Nephron (organoid): ENCODE measurements at regions not wholly inside any gene's neighbourhood (a gene's known extent, or its start where the extent isn't known, plus 50 kb on each side); places are given as distances from the start of the nearest gene placed in this dataset.
"Not testable (repeated sequence)": the region's sequence is repeated elsewhere in the genome, so short reads cannot be mapped to it uniquely, and the experiment has no call there.

Source experiments
- H3K27ac Mint-ChIP-seq, 3 experiments: 2 replicates each; pipeline ENCODE4 v1.8.0; 2020; ENCODE audit warnings: mixed read lengths in 3 of 3, mild to moderate bottlenecking in 2 of 3, moderate library complexity in 1 of 3
- H3K27me3 Mint-ChIP-seq: 2 replicates; pipeline ENCODE4 v1.8.0; 2021; ENCODE audit warnings: low read depth, mild to moderate bottlenecking, moderate library complexity, mixed read lengths
- H3K36me3 Mint-ChIP-seq: 2 replicates; pipeline ENCODE4 v1.8.0; 2020; ENCODE audit warnings: low read depth, mixed read lengths
- H3K4me1 Mint-ChIP-seq: 2 replicates; pipeline ENCODE4 v1.8.0; 2020; ENCODE audit warnings: mixed read lengths
- H3K4me3 Mint-ChIP-seq, 3 experiments: 2 replicates each; pipeline ENCODE4 v1.8.0; 2020; ENCODE audit warnings: mild to moderate bottlenecking in 3 of 3, mixed read lengths in 3 of 3, moderate library complexity in 2 of 3
- H3K9me3 Mint-ChIP-seq: 2 replicates; pipeline ENCODE4 v1.8.0; 2020; ENCODE audit warnings: mixed read lengths
- CTCF ChIP-seq, 3 experiments: fragments of 200-600 bp; sonication (generic); IDR thresholded peaks; one replicate each; pipeline ENCODE4 v1.5.0; 2021; ENCODE audit warnings: antibody characterized with exemption in 3 of 3; ENCODE audit not compliant: unreplicated experiment in 3 of 3

DNA sequence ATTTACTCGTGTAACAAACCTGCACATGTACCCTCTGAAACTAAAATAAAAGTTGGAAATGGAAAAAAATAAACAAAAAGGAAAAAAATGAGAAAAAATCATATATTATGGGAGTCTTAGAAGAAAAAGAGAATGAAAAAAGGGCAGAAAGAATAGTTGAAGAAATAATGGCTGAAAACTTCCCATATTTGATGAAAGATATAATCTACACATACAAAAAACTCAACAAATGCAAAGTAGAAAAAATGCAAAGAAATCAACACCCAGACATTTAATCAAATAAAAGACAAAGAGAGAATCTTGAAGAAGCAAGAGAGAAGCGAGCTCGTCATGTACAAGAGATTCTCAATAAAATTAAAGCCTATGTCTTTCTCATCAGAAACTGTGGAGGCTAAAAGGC lies 73.8 kb downstream of the SLC25A46 start:
- H3K27ac Mint-ChIP-seq, result no peak overlapping the region
- H3K36me3 Mint-ChIP-seq, result no peaks in the 10 kb centered on the region
- no peaks in the 10 kb centered on the region for H3K4me1 Mint-ChIP-seq
- peaks cover 8% of the 10 kb centered on the region for H3K27me3 Mint-ChIP-seq
- H3K9me3 Mint-ChIP-seq, result peaks cover 14% of the 10 kb centered on the region
- TF ChIP-seq CTCF (IDR thresholded peaks at IDR 0.05; ENCODE audit: unreplicated experiment in 3 of 3), result no peak
- no peak overlapping the region for H3K4me3 Mint-ChIP-seq

DNA sequence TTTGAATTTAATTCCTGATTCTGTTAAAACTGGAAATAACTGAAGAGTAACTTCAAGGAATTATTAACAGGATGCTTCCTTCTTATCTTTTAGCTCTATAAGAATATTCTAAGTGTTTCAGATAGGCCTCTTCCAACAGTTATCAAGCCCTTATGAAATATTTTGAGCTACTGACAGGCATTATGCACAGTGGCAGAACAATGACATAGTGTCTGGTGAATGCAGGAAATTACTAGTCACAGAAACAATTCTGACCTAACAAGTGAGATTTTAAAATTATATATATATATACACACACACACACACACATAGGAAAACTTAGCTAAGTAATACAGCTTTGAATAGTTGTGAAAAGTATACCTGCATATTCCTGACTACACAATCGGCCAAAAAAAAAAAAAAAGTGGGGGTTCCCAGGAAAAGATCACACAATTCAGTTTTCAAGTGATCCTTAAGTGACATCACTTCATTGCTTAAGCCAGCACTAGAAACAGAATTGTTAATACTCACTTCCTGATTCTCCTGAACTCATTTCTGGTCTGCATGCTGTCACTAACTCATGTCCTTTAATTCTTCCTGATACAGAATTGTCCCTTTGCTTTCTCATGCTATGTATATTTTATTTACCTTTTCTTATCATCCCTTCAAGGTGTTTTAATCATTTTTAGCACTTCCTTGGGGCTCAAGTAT lies 77.3 kb downstream of the SLC25A46 start:
- TF ChIP-seq CTCF (IDR thresholded peaks at IDR 0.05; ENCODE audit: unreplicated experiment in 3 of 3), result no peak
- H3K4me1 Mint-ChIP-seq, result no peaks in the 10 kb centered on the region
- H3K9me3 Mint-ChIP-seq, result peaks cover 14% of the 10 kb centered on the region
- H3K27ac Mint-ChIP-seq, result no peak overlapping the region
- H3K27me3 Mint-ChIP-seq, result peaks cover 7% of the 10 kb centered on the region
- no peak overlapping the region for H3K4me3 Mint-ChIP-seq
- H3K36me3 Mint-ChIP-seq, result no peaks in the 10 kb centered on the region

DNA sequence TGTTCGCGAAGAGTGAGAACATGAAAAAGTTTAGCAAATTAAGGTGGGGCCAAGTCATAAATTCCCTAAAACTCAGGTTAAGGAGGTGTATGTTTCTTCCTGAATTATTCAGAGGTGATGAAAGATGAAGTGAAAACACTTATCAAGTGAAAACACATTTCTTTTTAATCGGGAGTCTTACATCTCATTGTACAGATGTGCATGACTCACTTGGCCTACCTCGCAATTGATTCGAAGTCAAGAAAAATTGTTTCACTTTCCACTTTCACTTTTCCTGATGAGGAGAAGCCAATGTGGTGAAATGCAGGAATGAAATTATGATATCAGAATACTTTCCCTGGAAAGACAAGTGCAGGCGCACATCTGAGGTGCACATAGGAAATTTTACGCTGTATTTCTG lies 78.7 kb downstream of the SLC25A46 start:
- Mint-ChIP-seq H3K36me3 (no peaks in the 10 kb centered on the region), H3K4me1 (no peaks in the 10 kb centered on the region), H3K9me3 (peaks cover 3% of the 10 kb centered on the region), H3K27me3 (peaks cover under 1% of the 10 kb centered on the region), H3K27ac (no peak overlapping the region), H3K4me3 (no peak overlapping the region)
- no peak for TF ChIP-seq CTCF (IDR thresholded peaks at IDR 0.05; ENCODE audit: unreplicated experiment in 3 of 3)

- peaks cover 33% of the 10 kb centered on the region for H3K9me3 Mint-ChIP-seq
- H3K36me3 Mint-ChIP-seq, result no peaks in the 10 kb centered on the region
- H3K27ac Mint-ChIP-seq, result no peak overlapping the region
- H3K4me1 Mint-ChIP-seq, result no peaks in the 10 kb centered on the region
- no peaks in the 10 kb centered on the region for H3K27me3 Mint-ChIP-seq
- no peak overlapping the region for H3K4me3 Mint-ChIP-seq
- no peak for TF ChIP-seq CTCF (IDR thresholded peaks at IDR 0.05; ENCODE audit: unreplicated experiment in 3 of 3)
Measured at GRCh38 chr5:110823571-110823970, 84.8 kb downstream of the SLC25A46 start.

- no peaks in the 10 kb centered on the region for H3K36me3 Mint-ChIP-seq
- H3K27ac Mint-ChIP-seq, result no peak overlapping the region
- no peak for TF ChIP-seq CTCF (IDR thresholded peaks at IDR 0.05; ENCODE audit: unreplicated experiment in 3 of 3)
- peaks cover 39% of the 10 kb centered on the region for H3K9me3 Mint-ChIP-seq
- no peaks in the 10 kb centered on the region for H3K4me1 Mint-ChIP-seq
- H3K27me3 Mint-ChIP-seq, result no peaks in the 10 kb centered on the region
- H3K4me3 Mint-ChIP-seq, result no peak overlapping the region
Measured at GRCh38 chr5:110824936-110825441, 86.2 kb downstream of the SLC25A46 start.

- H3K36me3 Mint-ChIP-seq, result no peaks in the 10 kb centered on the region
- H3K27me3 Mint-ChIP-seq, result no peaks in the 10 kb centered on the region
- peaks cover 16% of the 10 kb centered on the region for H3K9me3 Mint-ChIP-seq
- no peak overlapping the region for H3K4me3 Mint-ChIP-seq
- H3K4me1 Mint-ChIP-seq, result no peaks in the 10 kb centered on the region
- no peak for TF ChIP-seq CTCF (IDR thresholded peaks at IDR 0.05; ENCODE audit: unreplicated experiment in 3 of 3)
- no peak overlapping the region for H3K27ac Mint-ChIP-seq
Measured at GRCh38 chr5:110832683-110833082, 93.9 kb downstream of the SLC25A46 start.

- H3K4me3 Mint-ChIP-seq, H3K27ac Mint-ChIP-seq, H3K36me3 Mint-ChIP-seq, H3K9me3 Mint-ChIP-seq, H3K4me1 Mint-ChIP-seq, H3K27me3 Mint-ChIP-seq: not testable (repeated sequence)
Measured at GRCh38 chr5:110834933-110835332, 96.1 kb downstream of the SLC25A46 start.
